HK-2 (cell line): ENCODE measurements at regions not wholly inside any gene's neighbourhood (a gene's known extent, or its start where the extent isn't known, plus 50 kb on each side); places are given as distances from the start of the nearest gene placed in this dataset.

Experiments
- DNase-seq: peaks from one replicate; pipeline ENCODE4 v3.0.0-alpha.2; 2018; ENCODE audit not compliant: unreplicated experiment

GRCh38 chr11:106216281-106216680 lies 138.8 kb downstream of the AASDHPPT start:
- no peak for DNase-seq

DNA sequence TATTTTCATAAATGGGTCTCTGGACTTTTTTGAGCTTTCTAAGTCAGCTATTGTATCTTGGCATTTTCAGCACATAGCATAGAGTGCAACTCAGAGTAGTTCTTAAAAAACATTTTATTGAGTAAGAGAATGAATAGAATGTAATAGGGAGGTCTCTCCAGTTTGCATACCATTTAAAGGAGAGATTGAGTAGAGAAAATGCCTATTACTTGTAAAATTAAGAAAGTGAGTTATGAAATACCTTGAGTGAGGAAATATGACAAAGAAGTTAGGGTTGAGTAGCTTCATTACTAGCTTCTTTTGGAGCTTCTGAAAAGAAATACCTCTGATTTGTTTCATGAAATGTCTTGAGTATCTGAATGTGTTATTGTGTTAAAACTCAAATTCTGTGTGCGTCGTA lies 140.0 kb downstream of the AASDHPPT start:
- no peak for DNase-seq

DNA sequence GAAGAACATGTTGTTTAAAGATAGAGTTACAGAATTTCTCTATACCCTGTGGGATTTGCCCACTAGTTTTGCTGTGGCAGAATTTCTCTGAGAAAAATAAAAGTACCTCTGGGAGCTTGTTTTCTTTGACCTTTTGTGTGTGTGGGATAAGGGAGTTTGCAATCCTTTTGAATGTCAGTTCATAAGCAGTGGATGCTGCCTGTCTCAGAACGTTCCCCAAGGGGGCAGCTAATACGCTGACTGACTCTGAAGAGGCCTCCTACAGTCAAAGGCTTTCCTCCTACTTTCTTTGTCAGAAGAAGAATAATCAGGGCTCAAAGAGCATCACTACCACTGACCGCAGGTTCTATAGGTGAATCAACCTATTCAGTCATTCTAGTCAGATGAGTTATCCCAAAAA lies 140.6 kb downstream of the AASDHPPT start:
- DNase-seq, result no peak

GRCh38 chr11:106222626-106223025 lies 145.2 kb downstream of the AASDHPPT start:
- no peak for DNase-seq

DNA sequence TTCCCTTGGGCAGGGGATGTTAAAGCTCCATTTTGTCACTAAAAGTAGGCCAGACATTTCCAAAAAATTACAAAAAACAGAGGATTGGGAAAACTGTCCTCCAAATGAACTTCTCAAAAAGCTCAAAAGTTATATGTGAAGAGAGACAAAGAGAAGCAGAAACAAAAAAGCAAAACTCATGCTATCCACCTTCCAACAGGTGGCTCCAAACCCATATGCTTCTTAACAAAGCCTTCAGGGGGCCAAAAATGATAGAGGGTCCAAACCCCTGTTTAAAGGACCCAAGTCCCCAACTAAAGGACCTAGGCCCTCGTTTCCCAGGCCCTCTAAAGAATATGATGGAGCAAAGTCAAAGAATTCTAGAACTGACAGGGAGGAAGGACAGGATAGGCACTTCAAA lies 146.7 kb downstream of the AASDHPPT start:
- no peak for DNase-seq

GRCh38 chr11:106228996-106229395 lies 151.5 kb downstream of the AASDHPPT start:
- no peak for DNase-seq

- no peak for DNase-seq
Observed at GRCh38 chr11:106231591-106231990, 154.1 kb downstream of the AASDHPPT start.

DNA sequence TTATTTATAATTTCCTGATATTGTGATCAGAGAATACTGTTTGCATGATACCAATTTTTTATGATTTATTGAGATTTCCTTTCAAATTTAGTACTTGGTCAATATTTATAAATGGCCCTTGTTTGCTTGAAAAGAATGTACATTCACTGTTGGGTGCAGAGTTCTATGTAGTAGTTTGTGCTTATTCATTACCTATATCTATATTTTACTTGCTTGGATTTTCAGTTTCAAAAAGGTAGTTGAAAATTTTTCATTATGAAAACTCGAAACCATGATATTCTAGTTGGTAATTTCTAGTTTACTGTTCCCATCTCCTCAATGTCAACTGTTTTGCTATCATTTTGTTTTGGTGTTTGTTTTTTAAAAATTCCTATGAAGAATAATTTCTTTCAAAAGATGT lies 155.7 kb downstream of the AASDHPPT start:
- DNase-seq, result no peak

- no peak for DNase-seq
Observed at GRCh38 chr11:106234794-106235193, 157.3 kb downstream of the AASDHPPT start.

DNA sequence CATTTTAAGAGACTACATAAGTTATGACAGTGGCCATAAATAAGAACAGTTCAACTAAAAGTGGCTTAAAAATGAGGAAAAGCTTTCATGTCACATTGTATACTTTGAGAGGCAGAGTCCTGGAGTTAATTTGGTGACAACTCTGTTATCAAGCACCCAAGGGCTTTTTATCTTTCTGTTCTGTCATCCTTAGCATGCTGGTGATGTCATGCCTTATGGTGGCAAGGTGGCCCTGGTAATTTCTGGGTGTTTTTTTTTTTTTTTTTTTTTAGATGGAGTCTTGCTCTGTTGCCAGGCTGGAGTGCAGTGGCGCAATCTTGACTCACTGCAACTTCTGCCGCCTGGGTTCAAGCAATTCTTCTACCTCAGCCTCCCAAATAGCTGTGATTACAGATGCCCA lies 158.8 kb downstream of the AASDHPPT start:
- DNase-seq, result no peak

DNA sequence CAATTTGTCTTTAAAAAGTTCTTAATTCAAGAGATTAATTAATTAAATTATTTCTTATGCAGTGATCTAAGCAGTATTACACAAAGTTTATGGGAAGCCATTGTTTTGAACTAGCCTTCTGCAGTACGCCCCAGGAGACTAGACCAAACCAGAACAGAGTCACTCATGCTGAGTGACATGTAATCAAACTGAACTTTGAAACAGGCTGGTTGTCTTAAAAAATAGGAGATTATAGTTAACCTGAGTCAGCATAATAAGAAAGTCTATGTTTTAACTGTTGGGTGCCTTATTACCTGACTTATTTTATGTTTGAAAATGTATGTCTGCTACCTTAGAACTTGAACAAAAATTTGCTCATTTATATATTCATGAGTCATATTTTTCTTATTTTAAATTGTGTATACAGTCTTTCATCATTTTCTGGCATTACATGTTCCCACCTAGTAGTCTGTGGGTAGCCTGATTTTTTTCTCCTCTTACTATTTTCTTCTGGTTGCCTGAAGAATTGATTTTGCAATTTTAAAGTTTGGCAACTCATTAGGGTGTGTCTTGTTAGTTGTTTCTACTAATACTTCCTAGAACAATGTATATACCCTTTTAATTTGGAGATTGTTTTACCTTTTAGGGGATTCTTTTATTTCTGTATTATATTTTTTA lies 161.4 kb downstream of the AASDHPPT start:
- no peak for DNase-seq

DNA sequence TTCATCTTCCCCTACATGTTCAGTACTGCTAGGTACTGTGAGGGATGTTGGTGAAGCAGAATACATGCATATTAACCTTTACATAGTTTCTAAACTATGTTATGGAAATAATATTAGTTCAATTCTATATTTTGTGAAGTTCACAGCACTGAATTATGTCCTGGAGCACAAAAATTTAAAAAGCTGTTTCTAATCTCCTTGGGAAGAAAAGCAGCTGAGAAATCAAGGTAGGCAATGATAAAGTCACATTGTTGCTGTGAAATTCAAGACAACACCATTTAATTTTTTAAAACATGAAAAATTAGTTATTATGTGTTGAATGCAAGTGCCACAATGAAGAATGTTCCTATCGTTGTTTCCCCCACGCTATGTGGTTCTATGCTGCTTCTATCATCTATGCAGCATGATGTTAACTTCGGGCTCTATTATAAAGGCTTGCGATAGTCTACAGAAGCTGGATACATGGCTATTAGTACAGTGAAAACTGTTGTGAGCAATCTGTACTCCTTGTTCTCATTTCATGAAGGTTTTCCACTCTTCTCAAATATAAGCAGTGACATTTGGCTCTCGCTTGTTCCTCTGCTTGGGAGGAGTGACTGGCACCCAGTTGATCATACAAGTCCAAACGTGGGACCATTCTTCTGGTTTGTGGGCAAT lies 164.3 kb downstream of the AASDHPPT start:
- DNase-seq, result no peak

DNA sequence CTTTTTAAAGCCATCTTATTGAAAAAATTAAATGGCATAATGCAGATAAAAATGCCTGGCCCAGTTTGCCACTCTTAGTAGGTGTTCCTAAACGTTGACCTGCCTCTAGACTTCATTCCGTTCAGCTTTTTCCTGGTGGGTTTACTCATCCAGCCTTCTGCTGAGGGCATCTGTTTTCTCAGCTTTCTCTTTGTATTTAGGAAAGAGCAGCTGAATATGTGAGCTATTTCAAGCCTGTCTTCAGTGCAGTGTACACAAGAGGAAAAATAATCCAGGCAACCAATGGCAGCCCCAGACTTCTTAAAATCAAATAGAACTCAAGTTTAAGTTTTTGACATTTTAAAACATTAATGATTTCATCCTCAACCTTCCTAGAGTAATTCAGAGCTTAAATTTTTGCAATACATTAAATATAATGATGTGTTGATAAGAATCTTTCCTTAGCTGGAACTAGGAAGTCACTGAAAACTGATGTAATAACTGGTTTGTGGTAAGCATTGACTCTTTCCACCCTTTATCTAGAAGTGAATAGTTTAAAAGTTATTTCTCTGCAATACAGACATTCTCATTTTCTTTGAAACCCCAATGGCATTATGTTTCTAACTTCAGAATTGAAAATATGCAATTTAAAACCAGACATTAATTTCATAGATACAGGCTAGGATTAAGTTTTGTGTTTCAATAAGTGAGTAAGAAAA lies 165.4 kb downstream of the AASDHPPT start:
- no peak for DNase-seq

- no peak for DNase-seq
Observed at GRCh38 chr11:106246495-106246894, 169.0 kb downstream of the AASDHPPT start.

GRCh38 chr11:106249617-106250239 lies 172.3 kb downstream of the AASDHPPT start:
- no peak for DNase-seq

DNA sequence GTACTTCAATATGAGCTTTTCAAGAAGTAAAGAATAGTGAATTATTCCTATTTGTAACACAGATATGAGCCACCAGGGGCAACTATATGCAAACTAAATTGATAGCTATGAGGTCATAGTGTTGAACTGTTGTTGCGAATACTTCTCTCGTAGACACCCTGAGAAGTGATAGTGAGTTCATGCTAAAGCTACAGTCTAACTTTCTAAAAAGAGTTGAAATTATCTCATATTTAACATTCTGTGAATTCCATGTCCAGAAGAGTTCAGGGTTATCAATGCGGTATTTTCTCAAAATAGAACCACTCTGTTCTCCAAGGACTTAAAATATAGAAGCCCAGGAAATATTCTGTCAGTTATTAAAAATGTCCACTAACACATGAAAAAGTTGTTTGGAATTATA lies 185.4 kb downstream of the AASDHPPT start:
- no peak for DNase-seq

DNA sequence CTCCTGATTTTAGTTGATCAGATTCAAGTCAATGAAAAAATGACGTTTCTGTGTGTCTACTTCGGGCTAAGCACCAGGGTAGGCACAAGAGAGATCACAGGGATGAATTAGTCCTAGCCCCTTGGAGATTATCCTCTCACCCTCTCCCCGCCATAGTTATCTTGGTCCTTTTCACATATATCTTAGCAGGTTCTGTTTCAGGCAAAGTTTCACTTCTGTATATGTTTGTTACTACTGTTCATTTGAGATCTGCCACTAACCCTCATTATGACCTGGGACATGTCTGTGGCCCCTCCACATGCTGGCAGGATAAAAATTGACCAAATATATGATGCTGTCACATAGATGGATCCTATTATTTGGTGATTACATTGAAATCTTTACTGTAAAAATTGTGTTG lies 186.1 kb downstream of the AASDHPPT start:
- DNase-seq, result no peak

- no peak for DNase-seq
Observed at GRCh38 chr11:106271086-106271485, 193.6 kb downstream of the AASDHPPT start.

DNA sequence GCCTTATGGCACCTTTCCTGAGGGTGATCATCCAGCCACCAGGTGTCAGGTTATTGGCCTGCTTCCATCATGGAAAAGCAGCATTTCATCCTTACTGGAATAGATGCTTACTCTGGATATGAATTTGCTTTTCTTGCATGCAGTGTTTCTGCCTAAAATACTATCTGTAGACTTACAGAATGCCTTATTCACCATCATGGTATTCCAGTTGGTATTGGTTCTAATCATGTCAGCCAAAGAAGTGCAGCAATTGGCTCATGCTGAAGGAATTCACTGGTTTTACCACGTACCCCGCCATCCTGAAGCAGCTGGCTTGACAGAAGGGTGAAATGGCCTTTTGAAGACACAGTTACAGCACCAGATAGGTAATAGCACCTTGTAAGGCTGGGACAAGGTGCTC lies 194.2 kb downstream of the AASDHPPT start:
- DNase-seq, result no peak

DNA sequence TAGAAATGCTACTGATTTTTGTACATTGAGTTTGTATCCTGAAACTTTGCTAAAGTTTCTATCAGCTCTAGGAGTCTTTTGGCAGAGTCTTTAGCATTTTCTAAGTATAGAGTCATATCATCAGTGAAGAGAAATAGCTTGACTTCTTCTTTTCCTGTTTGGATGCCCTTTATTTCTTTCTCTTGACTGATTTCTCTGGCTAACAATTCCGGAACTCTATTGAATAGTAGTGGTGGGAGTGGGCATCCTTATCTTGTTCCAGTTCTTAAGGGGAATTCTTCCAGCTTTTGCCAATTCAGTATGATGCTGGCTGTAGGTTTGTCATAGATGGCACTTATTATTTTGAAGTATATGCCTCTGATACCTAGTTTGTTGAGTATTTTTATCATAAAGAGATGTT lies 197.7 kb downstream of the AASDHPPT start:
- DNase-seq, result no peak

GRCh38 chr11:106276126-106276525 lies 198.7 kb downstream of the AASDHPPT start:
- DNase-seq, result no peak

- no peak for DNase-seq
Observed at GRCh38 chr11:106276859-106277436, 199.5 kb downstream of the AASDHPPT start.
